GM12878 (cell line): ENCODE measurements at regions not wholly inside any gene's neighbourhood (a gene's known extent, or its start where the extent isn't known, plus 50 kb on each side); places are given as distances from the start of the nearest gene placed in this dataset.

ENCODE experiments used
- ATAC-seq: fragments of 200-7000 bp; cut with Tn5 transposase; 3 replicates; pipeline ENCODE4 v1.9.1; 2020; ENCODE audit warnings: mild to moderate bottlenecking, moderate library complexity
- BruUV-seq: library from RNA; stranded (reverse); fragments of 400-500 nt; replicated peaks from 2 replicates; lab custom pipeline; 2021; lab: Mats Ljungman, UMichigan
- CTCF ChIA-PET: fragments of 300-600 bp; sonication (Branson Sonifier 250); formaldehyde crosslinking; extraction: SDS; loops from one replicate; lab custom pipeline; 2021; ENCODE audit warnings: inconsistent platforms; lab: Yijun Ruan, JAX
- POLR2A ChIA-PET: fragments of 350-600 bp; formaldehyde crosslinking; extraction: SDS; loops from one replicate; lab custom pipeline; 2021; ENCODE audit warnings: inconsistent platforms; lab: Charles Lee
- RAD21 ChIA-PET: fragments of 300-600 bp; sonication (Branson Sonifier 250); formaldehyde crosslinking; loops from one replicate; lab custom pipeline; 2023; ENCODE audit warnings: antibody characterized with exemption; ENCODE audit not compliant: unreplicated experiment; lab: Charles Lee
- SMC1A ChIA-PET: fragments of 300-600 bp; sonication (Branson Sonifier 250); formaldehyde crosslinking; loops from one replicate; lab custom pipeline; 2023; ENCODE audit not compliant: unreplicated experiment, uncharacterized antibody; lab: Charles Lee
- DNase-seq: peaks from one replicate; pipeline ENCODE4 v3.0.0-alpha.2; 2011; ENCODE audit warnings: low read depth, low spot score
- FAIRE-seq: peaks from 3 replicates; lab custom pipeline; 2011; peaks lifted over from hg19 to GRCh38; lab: Jason Lieb, UNC
- H2AFZ ChIP-seq: 2 replicates; pipeline ENCODE4 v1.6.0; 2011; ENCODE audit warnings: low read depth, low read length, control low read depth; ENCODE audit not compliant: control insufficient read depth
- H3K27ac ChIP-seq: 2 replicates; pipeline ENCODE4 v1.5.1; 2011; ENCODE audit warnings: control low read depth; ENCODE audit not compliant: control insufficient read depth, insufficient read depth
- H3K27me3 ChIP-seq, 2 experiments: replicated peaks in 1 of 2; 2 replicates each; pipeline versions ENCODE4 v1.6.0 to v1.6.1; 2011; ENCODE audit warnings: low read length in 1 of 2; ENCODE audit not compliant: control insufficient read depth in 2 of 2, insufficient read depth in 2 of 2
- H3K36me3 ChIP-seq, 2 experiments: 2 replicates each; pipeline ENCODE4 v1.5.1; 2011; ENCODE audit warnings: low read length in 1 of 2; ENCODE audit not compliant: control insufficient read depth in 2 of 2, insufficient read depth in 2 of 2
- H3K4me1 ChIP-seq: 2 replicates; pipeline ENCODE4 v1.6.1; 2011; ENCODE audit warnings: mild to moderate bottlenecking, low read length, moderate library complexity, mixed read lengths; ENCODE audit not compliant: control insufficient read depth, insufficient read depth
- H3K4me2 ChIP-seq: 2 replicates; pipeline ENCODE4 v1.6.0; 2011; ENCODE audit warnings: control low read depth; ENCODE audit not compliant: control insufficient read depth, insufficient read depth
- H3K4me3 ChIP-seq: fragments of 200-600 bp; sonication (generic); 2 replicates; pipeline ENCODE4 v1.5.1; 2016
- H3K79me2 ChIP-seq: 2 replicates; pipeline ENCODE4 v1.6.0; 2011; ENCODE audit warnings: low read length; ENCODE audit not compliant: control insufficient read depth, insufficient read depth
- H3K9ac ChIP-seq: 2 replicates; pipeline ENCODE4 v1.8.0; 2011; ENCODE audit warnings: low read length, control low read depth, mixed read lengths; ENCODE audit not compliant: control insufficient read depth, insufficient read depth
- H3K9me3 ChIP-seq: replicated peaks from 3 replicates; pipeline ENCODE4 v1.5.1; 2011; ENCODE audit warnings: mild to moderate bottlenecking, low read length; ENCODE audit not compliant: control insufficient read depth, insufficient read depth
- H4K20me1 ChIP-seq: 2 replicates; pipeline ENCODE4 v1.6.0; 2011; ENCODE audit not compliant: control insufficient read depth, insufficient read depth
- BMI1 ChIP-seq: fragments of 450-650 bp; IDR thresholded peaks from 2 replicates; pipeline ENCODE4 v1.6.1; 2016; ENCODE audit warnings: mild to moderate bottlenecking, moderate library complexity, borderline replicate concordance
- CBFB ChIP-seq: IDR thresholded peaks from 2 replicates; pipeline ENCODE4 v1.6.1; 2016; ENCODE audit warnings: antibody characterized with exemption, low read depth
- CHD1 ChIP-seq: IDR thresholded peaks from 2 replicates; pipeline ENCODE4 v1.6.1; 2012; ENCODE audit warnings: low read depth, low read length, improper control_type of control experiment
- CHD2 ChIP-seq: IDR thresholded peaks from 2 replicates; pipeline ENCODE4 v1.6.1; 2011; ENCODE audit warnings: low read depth, low read length, improper control_type of control experiment, borderline replicate concordance
- E2F8 ChIP-seq: fragments of 450-650 bp; IDR thresholded peaks from 2 replicates; pipeline ENCODE4 v1.6.1; 2018; ENCODE audit warnings: mild to moderate bottlenecking, low read depth, moderate library complexity; ENCODE audit not compliant: partially characterized antibody
- FOS ChIP-seq: IDR thresholded peaks from 3 replicates; pipeline ENCODE4 v1.6.1; 2011; ENCODE audit warnings: borderline replicate concordance; ENCODE audit not compliant: insufficient read length; ENCODE audit errors: extremely low read depth
- HDGF ChIP-seq: fragments of 450-650 bp; IDR thresholded peaks from 2 replicates; pipeline ENCODE4 v1.6.1; 2016; ENCODE audit warnings: antibody characterized with exemption
- NFIC ChIP-seq: IDR thresholded peaks from 2 replicates; pipeline ENCODE4 v1.6.1; 2012; ENCODE audit warnings: low read depth, mild to moderate bottlenecking, inconsistent platforms, low read length, moderate library complexity
- NFYA ChIP-seq: IDR thresholded peaks from 2 replicates; pipeline ENCODE4 v1.6.1; 2011; ENCODE audit warnings: low read depth, mild to moderate bottlenecking, low read length, improper control_type of control experiment, borderline replicate concordance
- POU2F2 ChIP-seq: IDR thresholded peaks from 3 replicates; pipeline ENCODE4 v1.6.1; 2011; ENCODE audit warnings: low read depth, mild to moderate bottlenecking, low read length, borderline replicate concordance
- RAD51 ChIP-seq: fragments of 450-650 bp; IDR thresholded peaks from 2 replicates; pipeline ENCODE4 v1.6.1; 2016; ENCODE audit warnings: moderate library complexity, mild to moderate bottlenecking, inconsistent platforms
- RB1 ChIP-seq: fragments of 450-650 bp; formaldehyde crosslinking; IDR thresholded peaks from 2 replicates; pipeline ENCODE4 v1.6.1; 2017; ENCODE audit warnings: mild to moderate bottlenecking, borderline replicate concordance
- REST ChIP-seq: IDR thresholded peaks from 2 replicates; pipeline ENCODE4 v1.6.1; 2012; ENCODE audit warnings: mild to moderate bottlenecking, low read depth, low read length
- SREBF2 ChIP-seq: IDR thresholded peaks from 2 replicates; pipeline ENCODE4 v1.6.1; 2012; ENCODE audit warnings: mild to moderate bottlenecking, low read length
- TCF3 ChIP-seq: IDR thresholded peaks from 2 replicates; pipeline ENCODE4 v1.6.1; 2012; ENCODE audit warnings: low read depth, mild to moderate bottlenecking, low read length, borderline replicate concordance; ENCODE audit not compliant: insufficient read depth
- USF2 ChIP-seq: IDR thresholded peaks from 2 replicates; pipeline ENCODE4 v1.6.1; 2011; ENCODE audit warnings: low read depth, low read length, improper control_type of control experiment, borderline replicate concordance
- ZNF24 ChIP-seq: fragments of 450-650 bp; IDR thresholded peaks from 2 replicates; pipeline ENCODE4 v1.6.1; 2017; ENCODE audit warnings: antibody characterized with exemption, mild to moderate bottlenecking
- ZNF622 ChIP-seq: fragments of 450-650 bp; IDR thresholded peaks from 2 replicates; pipeline ENCODE4 v1.6.1; 2017; ENCODE audit warnings: mild to moderate bottlenecking, inconsistent platforms
- in situ Hi-C: fragments of 300-500 bp; cut with MboI; formaldehyde crosslinking; loops from 9 replicates; pipeline ENCODE4 v1.14.3; 2018; ENCODE audit warnings: mixed read lengths
- intact Hi-C: fragments of 100-400 bp; cut with micrococcal nuclease; formaldehyde crosslinking; loops from one replicate; pipeline ENCODE4 v1.14.2; 2022; ENCODE audit not compliant: unreplicated experiment
- TF ChIP-seq, protein P1 (sequence below): fragments of 450-650 bp; IDR thresholded peaks from 2 replicates; pipeline ENCODE4 v1.6.1; 2017; ENCODE audit warnings: mild to moderate bottlenecking

GRCh38 chrY:7815921-7816320 is 904.4 kb upstream of the AMELY start:
- ChIA-PET POLR2A (no interaction called here), RAD21 (no interaction called here)
- TF ChIP-seq CHD1 (no peak), REST (no peak), BMI1 (no peak), E2F8 (no peak), USF2 (no peak), TCF3 (no peak), RB1 (no peak), HDGF (no peak), ZNF24 (no peak), SREBF2 (no peak), CBFB (no peak), NFYA (no peak), CHD2 (no peak), NFIC (no peak), POU2F2 (no peak), RAD51 (no peak), FOS (no peak), ZNF622 (no peak)
- TF ChIP-seq, protein P1, sequence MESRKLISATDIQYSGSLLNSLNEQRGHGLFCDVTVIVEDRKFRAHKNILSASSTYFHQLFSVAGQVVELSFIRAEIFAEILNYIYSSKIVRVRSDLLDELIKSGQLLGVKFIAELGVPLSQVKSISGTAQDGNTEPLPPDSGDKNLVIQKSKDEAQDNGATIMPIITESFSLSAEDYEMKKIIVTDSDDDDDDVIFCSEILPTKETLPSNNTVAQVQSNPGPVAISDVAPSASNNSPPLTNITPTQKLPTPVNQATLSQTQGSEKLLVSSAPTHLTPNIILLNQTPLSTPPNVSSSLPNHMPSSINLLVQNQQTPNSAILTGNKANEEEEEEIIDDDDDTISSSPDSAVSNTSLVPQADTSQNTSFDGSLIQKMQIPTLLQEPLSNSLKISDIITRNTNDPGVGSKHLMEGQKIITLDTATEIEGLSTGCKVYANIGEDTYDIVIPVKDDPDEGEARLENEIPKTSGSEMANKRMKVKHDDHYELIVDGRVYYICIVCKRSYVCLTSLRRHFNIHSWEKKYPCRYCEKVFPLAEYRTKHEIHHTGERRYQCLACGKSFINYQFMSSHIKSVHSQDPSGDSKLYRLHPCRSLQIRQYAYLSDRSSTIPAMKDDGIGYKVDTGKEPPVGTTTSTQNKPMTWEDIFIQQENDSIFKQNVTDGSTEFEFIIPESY: no peak

More at GRCh38 chrY:7815921-7816320, 904.4 kb upstream of the AMELY start:
- Histone ChIP-seq H3K4me3 (no peak overlapping the region), H3K36me3 (no peaks in the 10 kb centered on the region), H3K79me2 (no peaks in the 10 kb centered on the region), H3K27me3 (no peaks in the 10 kb centered on the region), H3K4me1 (no peaks in the 10 kb centered on the region), H2AFZ (no peak overlapping the region), H3K27ac (no peak overlapping the region), H3K4me2 (no peak overlapping the region), H4K20me1 (no peaks in the 10 kb centered on the region), H3K9ac (no peak overlapping the region), H3K9me3 (no peaks in the 10 kb centered on the region)
- BruUV-seq: no TSS peak
- no peak for FAIRE-seq
- ChIA-PET CTCF (no interaction called here), SMC1A (no interaction called here)
- intact Hi-C loops: no loop called here
- DNase-seq: no peak
- in situ Hi-C loops: no loop called here
- no peak for ATAC-seq
